Gastroesophageal sphincter (tissue), 3 donors: ENCODE measurements at regions not wholly inside any gene's neighbourhood (a gene's known extent, or its start where the extent isn't known, plus 50 kb on each side); places are given as distances from the start of the nearest gene placed in this dataset.

Experiments used
- CTCF ChIP-seq, 4 experiments: fragments of 200-600 bp in 2 of 4; fragments of 450-650 bp in 2 of 4; sonication (generic) in 1 of 4; IDR thresholded peaks; one replicate each; pipeline ENCODE4 v1.5.1; 2017 to 2019; ENCODE audit warnings: antibody characterized with exemption in 4 of 4, mild to moderate bottlenecking in 2 of 4, moderate library complexity in 2 of 4
- EP300 ChIP-seq: sonication (generic); formaldehyde crosslinking; IDR thresholded peaks from one replicate; pipeline ENCODE4 v1.6.1; 2017; ENCODE audit warnings: antibody characterized with exemption, mild to moderate bottlenecking
- POLR2A ChIP-seq, 2 donors: fragments of 450-650 bp; IDR thresholded peaks; one replicate each; pipeline ENCODE4 v1.6.1; 2017; ENCODE audit warnings: antibody characterized with exemption in 2 of 2, mild to moderate bottlenecking in 2 of 2, moderate library complexity in 1 of 2
- POLR2AphosphoS5 ChIP-seq: sonication (generic); formaldehyde crosslinking; IDR thresholded peaks from one replicate; pipeline ENCODE4 v1.6.1; 2017; ENCODE audit warnings: antibody characterized with exemption

- TF ChIP-seq POLR2A (IDR thresholded peaks at IDR 0.05) (no peak), CTCF (IDR thresholded peaks at IDR 0.05) (peak in 1 of 4 experiments; percentile 16), EP300 (no peak), POLR2AphosphoS5 (peak; percentile 57)
Observed at GRCh38 chrX:39736216-39737211, 361.2 kb downstream of the BCOR start.
